HG03097 (cell line): ENCODE measurements at regions not wholly inside any gene's neighbourhood (a gene's known extent, or its start where the extent isn't known, plus 50 kb on each side); places are given as distances from the start of the nearest gene placed in this dataset.

Source experiments
- ATAC-seq: cut with Tn5 transposase; IDR thresholded peaks from one replicate; pipeline ENCODE4 v1.9.1; 2021; ENCODE audit not compliant: unreplicated experiment, low FRiP score

DNA sequence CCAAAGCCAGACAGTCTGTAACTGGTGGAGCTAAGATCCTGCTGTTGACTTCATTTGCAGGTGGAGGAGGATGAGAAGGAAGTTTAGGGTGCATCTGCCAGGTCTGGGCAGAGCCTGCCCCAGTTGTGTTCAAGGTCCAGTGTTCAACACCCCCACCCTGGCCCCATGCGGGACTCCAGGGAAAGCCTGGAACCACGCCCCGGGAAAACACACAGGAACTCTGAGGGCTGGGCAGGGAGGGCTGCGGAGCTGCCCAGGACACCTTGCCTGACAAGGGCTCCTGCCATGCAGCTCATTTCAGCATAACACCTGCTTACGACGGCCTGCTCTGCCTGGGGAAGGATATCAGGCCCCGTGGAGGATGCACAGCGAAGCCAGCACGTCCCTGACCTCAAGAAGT, 286.3 kb downstream of the XXYLT1 start:
- no peak for ATAC-seq

DNA sequence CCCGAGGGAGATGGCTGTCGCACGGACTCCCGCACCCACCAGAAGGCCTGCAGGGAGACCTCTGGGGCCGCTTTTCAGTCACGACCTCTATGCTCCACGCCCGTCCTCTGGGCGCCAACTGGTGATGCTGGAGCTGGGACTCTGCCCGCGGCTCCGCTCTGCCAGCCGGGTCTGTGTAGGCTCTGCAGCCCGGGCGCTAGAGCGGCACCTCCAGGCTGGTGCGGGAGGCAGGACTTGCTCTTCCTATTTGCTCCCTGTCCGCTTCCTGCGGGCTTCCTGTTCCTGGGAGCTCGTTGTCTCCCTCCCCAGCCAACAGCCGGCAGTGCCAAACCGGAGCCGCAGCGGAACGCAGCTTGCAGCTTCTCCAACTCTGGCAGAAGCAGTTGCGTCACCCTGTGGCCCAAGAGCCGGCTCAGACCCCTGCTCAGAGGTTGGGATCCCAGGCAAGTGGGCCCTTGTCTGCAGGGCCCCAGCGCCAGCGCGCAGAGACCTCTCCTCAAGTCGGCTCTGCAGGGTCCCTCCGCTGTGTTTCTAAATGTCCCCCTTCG, 285.9 kb downstream of the XXYLT1 start:
- ATAC-seq: no peak

DNA sequence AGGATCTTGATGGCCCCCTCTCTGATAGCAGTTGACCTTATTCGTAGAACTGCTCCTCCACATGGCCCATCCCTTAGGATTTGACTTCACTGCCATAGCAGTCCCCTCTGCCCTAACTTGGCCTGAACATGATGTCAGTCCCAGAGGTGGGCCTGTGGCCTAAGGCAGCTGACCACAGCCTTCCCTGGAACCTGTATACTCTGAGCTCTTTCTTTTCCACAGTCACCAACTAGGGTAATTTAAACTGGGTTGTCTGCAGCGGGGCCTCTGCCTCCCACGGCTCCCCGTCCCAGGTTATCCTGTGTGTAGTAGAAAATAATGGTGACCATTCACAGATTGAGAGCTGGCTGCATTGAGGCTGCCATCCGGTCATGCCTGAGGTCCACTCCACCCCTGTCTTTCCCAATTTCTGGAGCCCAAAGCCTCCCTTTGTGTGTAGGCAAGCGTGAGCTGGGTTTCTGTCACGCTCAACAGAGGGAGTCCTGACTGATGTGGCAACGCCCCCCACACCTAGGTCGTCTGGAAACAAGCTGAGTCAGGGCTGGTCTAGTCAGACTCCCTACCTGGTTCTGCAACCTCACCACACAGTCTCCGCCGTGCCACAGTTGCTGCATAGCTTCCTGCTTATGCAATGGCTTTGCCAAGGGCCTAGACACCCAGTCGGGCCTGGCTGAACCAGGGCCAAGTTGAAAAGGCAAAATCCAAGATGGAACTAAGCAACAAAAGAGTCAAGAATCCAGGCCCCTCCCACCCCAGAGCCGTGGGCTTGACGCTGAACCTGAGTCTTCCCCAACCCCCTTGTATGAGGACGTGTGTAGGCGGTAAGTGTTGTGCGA, 284.5 kb downstream of the XXYLT1 start:
- ATAC-seq: no peak

DNA sequence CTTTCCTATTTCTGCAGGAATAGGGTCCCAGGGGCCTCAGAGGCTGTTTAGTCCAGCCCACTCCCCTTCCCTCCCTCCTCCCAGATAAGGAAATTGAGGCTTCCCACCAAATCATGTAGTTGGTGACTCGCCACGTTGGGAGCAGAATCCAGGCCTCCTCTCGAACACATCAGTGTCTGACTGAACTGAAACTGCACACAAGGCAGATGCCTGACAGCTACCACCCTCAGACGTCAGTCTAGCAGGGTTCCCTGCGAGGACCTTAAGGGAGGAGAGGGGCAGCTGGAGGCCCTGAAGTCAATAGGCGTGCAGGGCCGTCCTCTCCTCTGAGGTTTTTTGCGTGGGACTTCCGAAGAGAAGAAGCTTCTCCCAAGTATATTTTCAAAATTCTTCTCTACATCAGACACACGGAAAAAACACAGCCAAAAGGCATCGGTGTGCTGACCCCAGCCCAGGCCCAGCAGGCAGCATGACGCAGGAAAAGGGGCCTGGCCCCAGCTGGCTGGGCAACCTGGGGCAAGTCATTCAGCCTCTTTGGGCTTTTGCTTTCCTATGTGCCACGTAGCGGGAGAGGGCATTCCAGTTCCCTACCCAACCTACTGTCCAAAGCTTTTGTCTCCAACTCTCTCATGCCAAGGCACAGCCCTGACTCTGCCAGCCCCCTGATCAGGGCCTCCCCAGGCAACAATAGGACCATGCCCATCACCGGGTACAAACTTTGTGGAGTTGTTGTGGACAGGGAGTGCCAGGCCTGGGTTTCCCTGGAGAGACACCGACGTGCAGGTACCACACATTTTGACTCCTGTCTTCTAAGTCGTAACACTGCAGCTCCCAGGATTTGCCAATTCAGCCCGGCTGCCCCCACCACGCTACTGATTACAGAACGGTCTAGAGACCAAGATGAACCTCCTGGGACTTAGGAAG, 283.1 kb downstream of the XXYLT1 start:
- ATAC-seq: no peak

GRCh38 chr3:194988495-194989165, 282.3 kb downstream of the XXYLT1 start:
- ATAC-seq: no peak

DNA sequence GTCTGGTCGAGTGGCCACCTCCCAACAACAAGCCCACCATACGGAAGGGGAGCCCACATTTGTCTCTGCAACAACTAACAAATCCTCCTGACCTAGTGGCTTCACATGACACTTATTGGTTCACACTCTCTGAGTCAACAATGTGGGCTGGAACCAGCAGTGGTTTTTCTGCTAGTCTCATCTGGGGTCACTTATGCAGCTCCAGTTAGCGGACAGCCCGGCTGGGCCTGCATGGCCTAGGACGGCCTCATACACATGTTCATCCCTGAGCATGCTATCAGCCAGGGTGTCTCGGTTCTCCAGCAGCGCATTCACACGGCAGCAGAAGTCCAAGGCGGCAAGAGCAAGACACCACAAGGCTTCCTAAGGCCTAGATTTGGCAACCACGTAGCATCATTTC, 281.7 kb downstream of the XXYLT1 start:
- no peak for ATAC-seq

- ATAC-seq: no peak
These were observed 280.3 kb downstream of the XXYLT1 start for GRCh38 chr3:194990454-194991337.

DNA sequence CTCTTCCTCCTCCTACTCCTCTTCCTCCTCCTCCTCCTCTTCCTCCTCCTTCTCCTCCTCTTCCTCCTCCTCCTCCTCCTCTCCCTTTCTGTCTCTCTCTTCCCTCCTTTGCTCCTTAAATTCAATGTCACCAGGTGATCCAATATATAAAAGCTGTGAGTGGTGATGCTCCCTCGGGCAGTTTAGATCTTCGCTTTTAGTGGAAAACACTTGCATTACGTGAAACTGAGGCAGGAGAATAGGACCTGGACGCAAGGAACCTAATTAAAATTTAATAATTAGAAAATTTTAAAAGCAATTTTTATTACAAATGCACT, 279.7 kb downstream of the XXYLT1 start:
- ATAC-seq: no peak

- ATAC-seq: no peak
These were observed 277.1 kb downstream of the XXYLT1 start for GRCh38 chr3:194993896-194994295.

DNA sequence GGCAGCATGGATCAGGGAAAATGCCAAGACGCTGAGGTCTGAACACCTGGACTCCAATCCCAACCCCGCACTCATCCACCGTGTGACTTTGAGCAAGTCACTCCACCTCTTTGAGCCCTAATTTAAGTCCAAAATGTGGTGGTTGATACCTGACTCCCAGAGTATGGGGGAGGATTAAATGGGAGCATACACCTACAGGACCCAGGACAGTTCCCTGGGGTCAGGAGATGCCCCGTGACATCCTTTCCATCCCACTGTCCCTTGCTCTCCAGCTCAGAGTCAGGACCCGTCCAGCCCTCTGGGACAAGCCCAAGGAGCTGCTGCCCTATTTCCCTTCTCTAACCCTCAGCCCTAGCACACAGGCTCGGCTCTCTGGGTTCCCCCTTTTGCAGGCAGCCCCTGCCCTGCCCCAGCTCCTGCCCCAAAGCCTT, 276.4 kb downstream of the XXYLT1 start:
- ATAC-seq: no peak

- ATAC-seq: no peak
These were observed 275.6 kb downstream of the XXYLT1 start for GRCh38 chr3:194995334-194995733.

GRCh38 chr3:194995922-194996321, 275.0 kb downstream of the XXYLT1 start:
- ATAC-seq: no peak

DNA sequence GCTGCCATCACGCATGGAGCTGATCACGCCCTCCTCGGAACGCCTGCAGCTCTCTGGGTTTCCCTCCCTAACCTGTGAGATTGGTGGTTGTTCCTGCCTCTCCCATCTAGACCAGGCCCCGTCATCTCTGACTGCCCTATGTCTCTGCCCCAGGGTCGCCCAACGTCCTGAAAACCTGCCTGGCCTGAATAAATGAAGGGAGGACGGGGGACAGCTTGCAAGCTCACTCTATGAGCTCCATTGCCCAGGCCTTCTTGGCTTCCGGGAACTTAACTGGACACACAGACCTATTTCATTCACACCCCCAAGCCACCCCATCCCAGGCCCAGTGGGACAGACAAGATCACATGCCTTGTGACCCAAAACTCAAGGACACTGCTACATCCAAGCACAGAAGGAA, 274.2 kb downstream of the XXYLT1 start:
- ATAC-seq: no peak

- no peak for ATAC-seq
These were observed 272.5 kb downstream of the XXYLT1 start for GRCh38 chr3:194998417-194998816.

DNA sequence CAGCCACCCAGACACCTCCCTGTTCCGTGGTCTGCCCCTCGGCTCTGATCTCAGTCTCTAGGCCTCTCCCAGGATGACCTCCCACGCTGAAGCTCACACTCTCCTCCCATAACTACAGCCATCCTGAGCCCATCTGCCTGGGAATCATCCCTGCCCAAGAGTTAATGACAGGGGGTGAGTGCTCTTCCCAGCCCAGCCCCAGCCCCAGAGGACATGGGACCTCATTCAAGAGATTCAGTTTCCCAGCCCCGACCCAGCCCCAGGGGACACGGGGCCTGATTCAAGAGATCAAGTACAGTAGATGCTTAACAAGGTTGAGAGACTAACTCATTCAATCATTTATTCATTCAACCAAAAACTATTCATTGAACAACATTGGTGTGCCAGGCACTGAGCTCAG, 272.0 kb downstream of the XXYLT1 start:
- ATAC-seq: no peak

DNA sequence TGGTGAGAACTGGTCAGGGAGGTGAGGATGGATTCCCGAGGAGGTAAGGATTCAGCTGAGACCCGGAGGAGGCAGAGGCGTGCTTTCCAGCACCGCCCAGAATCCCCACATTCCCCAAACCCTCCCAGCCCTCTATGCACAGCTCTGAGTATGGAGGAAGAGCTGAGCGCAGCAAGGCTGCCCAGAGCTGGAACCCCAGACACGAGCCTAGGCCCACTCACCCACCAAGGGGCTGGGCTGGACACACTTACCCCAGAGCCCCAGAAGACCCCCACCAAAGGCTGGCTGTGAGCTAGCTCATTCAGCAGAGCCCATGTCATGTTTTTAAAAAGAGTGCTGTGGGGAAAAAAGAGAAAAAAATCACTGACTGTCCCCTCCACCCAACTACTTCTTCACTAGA, 271.5 kb downstream of the XXYLT1 start:
- no peak for ATAC-seq

DNA sequence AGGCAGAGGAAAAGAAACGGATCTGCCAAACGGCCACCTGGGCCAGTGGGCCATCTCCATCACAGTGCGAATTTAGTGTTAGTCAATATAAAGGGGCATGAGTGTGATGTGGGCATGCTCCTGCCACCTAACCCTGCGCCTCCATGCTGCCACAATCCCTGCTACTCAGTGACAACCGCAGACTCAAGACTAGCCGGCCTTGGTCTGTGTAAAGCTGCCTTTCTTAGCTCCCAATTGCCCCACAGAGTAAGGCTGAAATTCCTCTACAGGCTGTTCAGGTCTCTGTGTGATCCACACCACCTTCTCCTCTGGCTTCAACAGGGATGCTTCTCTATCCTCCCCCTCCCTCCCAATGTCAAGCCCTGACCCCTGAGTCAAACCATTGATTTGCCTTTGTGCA, 269.7 kb downstream of the XXYLT1 start:
- no peak for ATAC-seq

DNA sequence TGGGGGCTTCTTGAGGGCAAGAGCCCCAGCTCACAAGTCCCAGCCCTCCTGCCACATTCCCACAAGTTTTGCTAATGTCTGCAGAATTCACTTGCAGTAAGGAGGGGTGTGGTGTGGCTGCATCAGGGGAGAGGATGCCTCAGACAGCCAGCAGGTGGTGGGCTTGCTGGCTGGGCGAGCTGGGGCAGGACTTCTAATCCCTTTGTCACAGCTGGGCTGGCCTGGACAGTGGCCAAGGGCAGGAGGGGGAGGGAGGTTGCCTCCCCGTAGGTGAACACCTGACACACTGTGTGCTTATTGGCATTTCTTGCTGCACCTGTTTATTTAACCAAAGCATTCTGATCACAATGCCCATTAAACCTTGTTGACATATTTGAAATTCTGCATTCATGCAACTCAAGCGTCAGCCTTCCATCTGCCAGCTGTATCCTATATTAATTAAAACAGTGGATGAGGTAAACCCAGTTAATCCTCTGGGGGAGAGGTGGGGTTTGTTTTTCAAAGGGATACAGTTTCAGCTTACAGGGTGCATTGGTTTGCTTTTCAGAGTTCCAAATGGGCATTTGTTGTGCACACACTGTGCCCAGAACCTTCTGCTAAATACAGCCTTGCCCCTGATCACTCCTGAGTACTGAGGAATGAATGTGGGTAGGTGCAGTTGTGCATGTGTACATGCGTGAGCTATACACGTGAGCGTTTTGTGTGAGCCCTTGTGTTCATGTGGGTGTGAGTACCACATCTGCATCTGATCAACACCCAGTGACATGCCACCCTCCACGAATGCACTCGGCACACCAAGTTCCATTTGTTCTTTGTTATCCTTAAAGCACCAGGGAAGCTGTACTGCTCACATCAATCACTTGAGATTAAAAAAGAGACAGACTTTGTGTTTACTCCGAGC, 268.7 kb downstream of the XXYLT1 start:
- ATAC-seq: no peak
